NCI-H146 treated with DMSO at 0.1 percent for 48 hours (cell line): ENCODE measurements at regions not wholly inside any gene's neighbourhood (a gene's known extent, or its start where the extent isn't known, plus 50 kb on each side); places are given as distances from the start of the nearest gene placed in this dataset.
A peak's percentile ranks its signal among the peaks of the same experiment; 100 is the strongest.
"Not testable (repeated sequence)": the region's sequence is repeated elsewhere in the genome, so short reads cannot be mapped to it uniquely, and the experiment has no call there.

Experiments
- DNase-seq: peaks from one replicate; lab custom pipeline; 2025; ENCODE audit not compliant: unreplicated experiment; lab: John Stamatoyannopoulos, UW

GRCh38 chr4:138634915-138635314 is 380.7 kb upstream of the NOCT start:
- no peak for DNase-seq

GRCh38 chr4:138633580-138633904 is 382.0 kb upstream of the NOCT start:
- DNase-seq: no peak

DNA sequence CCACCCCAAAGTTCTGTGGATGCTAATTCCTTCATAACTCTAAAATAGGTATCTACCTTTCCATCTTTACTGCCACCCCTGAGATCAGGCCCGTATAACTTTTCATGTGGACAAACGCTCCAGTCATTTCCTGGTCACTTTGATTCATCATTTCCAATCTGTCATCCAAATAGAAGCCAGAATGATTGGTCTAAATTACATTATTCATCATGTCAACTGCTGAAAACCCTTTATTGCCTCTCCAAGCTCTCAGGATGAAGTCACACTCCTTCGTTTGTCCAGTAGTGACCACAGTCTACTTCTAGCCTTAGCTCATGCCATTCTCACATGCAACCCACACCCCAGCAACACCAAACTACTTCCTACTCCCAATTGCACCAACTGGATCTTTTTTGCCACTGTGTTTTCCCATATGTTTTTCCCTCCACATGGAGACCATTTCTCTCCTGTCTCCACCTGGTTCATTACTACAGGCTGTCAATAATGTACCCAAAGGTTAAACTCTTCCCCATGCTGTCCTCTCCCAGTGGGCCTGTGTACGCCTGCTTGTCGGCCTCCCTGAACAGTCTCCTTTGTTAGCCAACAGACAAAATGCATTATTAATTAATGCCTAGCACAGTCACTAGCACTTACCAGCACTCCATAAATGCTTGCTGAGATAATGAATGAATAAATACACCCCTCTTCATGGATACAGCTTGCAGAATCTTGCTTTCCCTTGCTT is 382.6 kb upstream of the NOCT start:
- no peak for DNase-seq

DNA sequence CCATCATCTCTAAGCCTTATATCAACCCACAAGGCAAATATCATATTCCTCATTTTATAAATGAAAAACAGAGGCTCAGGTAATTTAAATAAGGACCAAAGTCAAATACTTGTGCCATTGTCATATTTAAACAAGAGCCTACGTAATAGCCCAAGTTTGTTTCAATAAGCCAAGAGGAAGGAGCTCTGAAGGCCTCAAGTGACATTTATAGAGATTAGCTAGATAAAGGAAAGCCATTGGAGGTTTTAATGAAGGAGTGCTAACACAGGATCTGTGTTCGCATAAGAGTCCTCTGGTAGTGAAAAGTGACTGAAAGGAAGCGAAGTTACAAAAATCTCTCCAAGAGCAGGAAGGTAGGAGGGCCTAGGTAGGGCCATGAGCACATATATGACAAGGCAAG is 384.9 kb upstream of the NOCT start:
- no peak for DNase-seq

- DNase-seq: no peak
Observed at GRCh38 chr4:138629669-138630068, 385.9 kb upstream of the NOCT start.

DNA sequence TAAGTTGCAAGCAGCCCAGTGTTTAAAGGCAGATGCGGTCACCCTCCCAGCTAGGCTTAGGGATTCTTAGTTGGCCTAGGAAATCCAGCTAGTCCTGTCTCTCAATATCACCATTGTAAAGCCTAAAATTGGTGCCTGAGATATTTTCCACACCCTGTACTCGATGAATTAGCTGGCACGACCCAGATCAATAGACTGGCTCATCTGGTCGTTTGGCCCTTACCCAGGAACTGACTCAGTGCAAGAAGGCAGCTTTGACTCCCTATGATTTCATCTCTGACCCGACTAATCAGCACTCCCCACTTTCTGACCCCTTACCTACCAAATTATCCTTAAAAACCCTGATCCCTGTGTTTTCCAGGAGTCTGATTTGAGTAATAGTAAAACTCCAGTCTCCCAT is 384.9 kb upstream of the SLC7A11 start:
- DNase-seq: no peak

GRCh38 chr4:138622362-138622761 is 380.2 kb upstream of the SLC7A11 start:
- not testable (repeated sequence) for DNase-seq

DNA sequence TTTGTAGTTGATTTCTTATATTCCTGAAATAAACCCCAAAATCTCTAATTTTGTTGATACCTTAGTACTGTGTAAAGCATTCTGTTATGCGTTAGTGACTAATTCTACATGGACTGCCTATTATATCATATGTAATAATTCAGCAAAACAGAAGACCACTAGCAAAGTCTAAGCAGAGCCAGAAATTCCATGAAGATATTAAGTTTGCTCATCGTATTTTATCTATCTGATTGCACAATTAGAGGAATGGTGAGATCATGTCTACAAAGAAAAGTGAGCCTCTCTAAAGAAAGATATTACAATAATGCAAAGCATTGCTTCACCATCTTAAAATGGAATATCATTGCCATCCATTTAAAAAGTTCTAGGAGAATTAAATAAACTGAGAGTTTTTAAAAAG is 374.6 kb upstream of the SLC7A11 start:
- DNase-seq: no peak

DNA sequence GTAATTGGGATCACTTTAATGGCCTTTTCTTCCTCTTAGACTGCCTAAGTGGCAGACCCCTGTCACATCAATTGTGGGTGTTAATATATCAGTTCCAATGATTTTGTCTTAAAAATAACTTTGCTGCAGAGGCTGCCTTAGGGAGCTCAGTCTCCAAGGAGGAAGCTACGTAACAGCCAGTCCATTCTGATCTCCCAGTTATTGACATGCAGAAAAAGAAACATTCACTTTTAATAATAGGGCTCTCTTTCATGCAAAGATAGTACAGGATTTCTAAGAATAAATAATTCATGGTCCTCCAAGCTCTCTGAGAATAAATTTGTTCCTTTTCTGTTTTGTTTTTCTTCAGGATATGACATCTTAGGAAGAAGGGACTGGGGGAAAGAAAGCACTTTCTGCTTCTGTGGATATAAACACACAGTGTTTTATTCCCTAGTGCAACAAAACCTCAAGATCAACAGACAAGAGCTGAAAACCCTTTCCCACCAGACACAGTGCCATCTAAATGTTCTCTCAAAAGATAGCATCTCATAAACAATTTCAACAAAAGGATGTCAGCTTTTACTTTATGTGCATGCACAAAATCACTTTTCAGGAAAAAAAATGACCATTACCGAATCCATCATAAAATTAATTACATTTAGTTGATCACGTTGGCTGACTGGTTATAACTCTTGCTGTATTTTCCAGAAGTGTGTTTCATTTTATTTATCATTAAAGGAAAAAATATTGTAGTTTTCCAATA is 372.4 kb upstream of the SLC7A11 start:
- no peak for DNase-seq

- DNase-seq: no peak
Observed at GRCh38 chr4:138612428-138612827, 370.3 kb upstream of the SLC7A11 start.

DNA sequence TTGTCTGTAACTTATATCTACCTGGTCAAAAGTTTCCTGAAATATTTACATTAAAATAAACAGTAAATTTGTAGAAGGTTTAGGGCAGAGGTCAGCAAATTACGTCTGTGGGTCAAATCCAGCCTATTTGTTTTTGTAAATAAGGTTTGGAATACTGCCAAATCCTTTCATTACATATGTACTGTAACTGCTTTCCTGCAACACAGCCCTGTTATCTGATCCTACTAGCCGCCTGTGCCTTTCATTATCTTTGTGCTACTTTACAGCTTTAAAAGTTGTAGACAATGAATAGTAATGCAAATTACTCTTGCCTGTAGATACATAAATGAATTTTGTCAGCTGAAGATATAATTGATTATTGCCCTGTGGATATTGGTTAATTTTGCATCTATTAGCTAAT is 369.6 kb upstream of the SLC7A11 start:
- peak; percentile 67 for DNase-seq

GRCh38 chr4:138611017-138611416 is 368.9 kb upstream of the SLC7A11 start:
- no peak for DNase-seq

DNA sequence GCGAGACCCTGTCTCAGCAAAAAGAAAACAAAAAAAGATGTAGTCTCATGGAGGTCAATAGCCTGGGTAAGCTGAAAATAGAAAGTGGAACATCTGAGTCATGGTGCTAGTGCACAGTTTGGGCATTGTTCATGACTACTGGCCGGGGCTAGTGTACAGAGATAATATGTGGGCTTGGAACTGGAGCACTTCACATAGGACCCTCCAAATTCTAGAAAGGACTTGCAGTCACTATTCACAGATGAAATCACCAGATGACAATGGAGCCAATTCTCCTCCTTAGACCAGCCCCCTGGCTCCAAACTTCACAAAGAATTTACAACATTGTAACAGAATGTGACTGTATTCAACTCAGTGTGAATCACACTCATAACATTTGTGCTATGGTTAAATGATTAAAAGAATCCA is 367.8 kb upstream of the SLC7A11 start:
- no peak for DNase-seq

- no peak for DNase-seq
Observed at GRCh38 chr4:138604556-138604955, 362.4 kb upstream of the SLC7A11 start.

GRCh38 chr4:138602664-138603063 is 360.5 kb upstream of the SLC7A11 start:
- no peak for DNase-seq

- no peak for DNase-seq
Observed at GRCh38 chr4:138599965-138600364, 357.8 kb upstream of the SLC7A11 start.

DNA sequence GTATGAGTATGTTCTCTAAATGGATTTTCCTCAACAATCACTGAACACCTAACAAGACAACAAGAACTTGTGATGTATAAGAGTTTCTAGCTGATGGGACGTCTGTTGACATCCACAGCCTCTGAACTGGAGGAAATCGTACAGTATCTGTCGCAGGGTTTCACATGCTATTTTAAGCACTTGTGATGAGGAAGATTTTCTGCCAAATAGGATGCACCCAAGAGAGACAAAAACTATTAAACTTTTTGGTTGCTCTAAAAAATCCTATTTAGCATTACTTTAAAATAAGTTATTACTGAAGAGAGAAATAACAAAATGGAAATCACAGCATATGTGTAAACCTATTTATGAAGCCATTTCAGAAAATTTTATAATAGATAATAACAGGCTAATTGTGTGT is 356.1 kb upstream of the SLC7A11 start:
- no peak for DNase-seq

DNA sequence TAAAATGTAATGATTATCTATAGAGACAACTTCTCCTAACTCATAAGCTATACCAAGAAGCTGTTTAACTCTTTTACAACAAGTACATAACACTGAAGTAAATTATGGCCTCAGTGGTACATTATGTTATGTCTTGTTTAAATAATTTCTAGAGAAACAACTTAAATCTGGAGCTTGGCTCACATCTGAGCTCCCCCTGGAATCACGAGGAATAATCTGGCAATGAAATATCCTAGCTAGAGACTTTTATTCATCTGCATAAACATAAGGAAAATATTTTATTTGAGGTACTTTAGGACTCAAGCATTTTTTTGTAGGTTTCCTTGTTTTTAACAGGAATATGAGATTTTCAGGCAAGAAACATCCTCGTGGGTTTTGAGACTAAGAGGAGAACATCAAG is 354.7 kb upstream of the SLC7A11 start:
- DNase-seq: no peak

DNA sequence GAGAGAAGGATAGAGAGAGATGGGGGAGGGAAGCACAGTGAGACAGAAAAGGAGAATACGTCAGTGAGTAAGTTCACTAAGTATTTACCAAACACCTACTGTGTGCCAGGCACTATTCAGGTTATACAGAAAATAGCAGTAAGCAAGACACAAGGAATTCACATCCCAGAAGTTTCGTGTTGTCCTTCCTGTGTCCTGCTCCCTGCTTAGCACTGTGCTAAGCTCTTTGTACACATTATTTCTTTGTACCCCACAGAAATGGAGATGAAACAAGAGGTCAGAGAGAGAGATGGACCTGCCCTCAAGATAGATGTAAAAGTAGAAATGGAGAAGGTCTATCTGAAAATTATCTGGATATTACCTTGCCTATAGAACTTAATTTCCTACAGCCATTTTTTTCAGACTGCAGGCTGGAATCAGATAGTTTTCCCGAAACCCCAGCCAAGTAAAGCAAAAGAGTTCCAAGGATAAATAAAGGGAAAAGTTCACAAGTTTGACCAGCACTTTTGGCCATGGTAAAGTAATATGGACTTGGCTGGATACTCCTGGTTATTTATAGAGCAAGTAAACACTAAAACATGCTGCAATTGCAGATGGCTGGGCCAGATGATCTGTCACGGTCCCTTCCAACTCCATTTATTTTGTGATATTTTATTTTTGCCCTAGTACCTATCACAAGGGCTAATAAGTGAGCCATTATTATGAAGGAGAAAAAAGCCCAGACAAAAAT is 353.7 kb upstream of the SLC7A11 start:
- no peak for DNase-seq

DNA sequence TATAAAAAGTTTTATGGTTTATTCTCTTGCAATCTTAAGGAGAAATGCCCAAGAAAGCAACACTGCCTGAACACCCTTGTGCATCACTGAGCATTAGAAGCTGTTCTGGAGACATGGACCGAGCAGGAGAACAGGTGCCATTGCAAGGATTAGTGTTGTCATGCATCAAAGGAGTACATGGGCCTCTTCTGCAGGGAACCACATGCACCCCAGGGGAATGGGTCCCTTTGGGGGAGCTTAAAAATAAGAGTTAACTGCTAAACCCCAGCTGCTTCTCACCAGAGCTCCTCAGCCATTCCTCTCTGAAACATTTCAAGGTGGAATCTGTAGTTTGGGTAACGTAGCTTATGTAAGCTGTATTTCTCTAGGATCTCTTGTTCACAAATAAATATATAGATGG is 353.0 kb upstream of the SLC7A11 start:
- no peak for DNase-seq

GRCh38 chr4:138592796-138593195 is 350.6 kb upstream of the SLC7A11 start:
- DNase-seq: no peak

DNA sequence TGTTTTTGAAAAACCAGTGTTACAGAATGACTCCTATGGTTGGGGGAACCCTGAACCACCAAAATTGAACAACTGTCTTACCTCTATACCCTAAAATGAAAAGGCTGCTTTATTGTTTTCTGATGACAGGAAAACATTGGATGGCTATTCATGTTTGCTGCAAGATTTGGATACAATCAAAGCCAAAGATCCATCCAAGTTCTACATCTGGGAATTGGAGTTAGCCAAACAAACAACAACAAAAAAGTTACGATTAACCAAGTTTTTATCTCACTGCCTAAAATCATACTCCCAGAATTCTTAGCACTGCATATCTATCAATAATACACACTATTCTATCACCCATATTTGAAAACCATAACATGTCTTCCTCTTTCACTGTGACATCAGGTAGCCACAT is 349.7 kb upstream of the SLC7A11 start:
- DNase-seq: no peak
